ENCODE measurements at regions not wholly inside any gene's neighbourhood (a gene's known extent, or its start where the extent isn't known, plus 50 kb on each side); places are given as distances from the start of the nearest gene placed in this dataset.

GRCh38 chr16:62638324-62638911, 602.2 kb upstream of the CDH8 start:
- no peak for DNase-seq

GRCh38 chr16:62625326-62625725, 589.1 kb upstream of the CDH8 start:
- no peak for DNase-seq

- no peak for DNase-seq
Measured at GRCh38 chr16:62620275-62620674, 584.0 kb upstream of the CDH8 start.

GRCh38 chr16:62615526-62615925, 579.3 kb upstream of the CDH8 start:
- DNase-seq, result no peak

GRCh38 chr16:62610291-62610690, 574.1 kb upstream of the CDH8 start:
- no peak for DNase-seq

- no peak for DNase-seq
Measured at GRCh38 chr16:62602790-62603189, 566.6 kb upstream of the CDH8 start.

GRCh38 chr16:62597875-62598274, 561.6 kb upstream of the CDH8 start:
- no peak for DNase-seq

- no peak for DNase-seq
Measured at GRCh38 chr16:62596584-62596983, 560.3 kb upstream of the CDH8 start.

GRCh38 chr16:62596125-62596524, 559.9 kb upstream of the CDH8 start:
- no peak for DNase-seq

GRCh38 chr16:62586128-62586862, 550.1 kb upstream of the CDH8 start:
- DNase-seq, result no peak

GRCh38 chr16:62585041-62585545, 548.9 kb upstream of the CDH8 start:
- DNase-seq, result peak in 8 of 51 donors; percentile 4 to 70 (median 20)

- no peak for DNase-seq
Measured at GRCh38 chr16:62583414-62583813, 547.2 kb upstream of the CDH8 start.

GRCh38 chr16:62573466-62573865, 537.2 kb upstream of the CDH8 start:
- no peak for DNase-seq

- no peak for DNase-seq
Measured at GRCh38 chr16:62568926-62569325, 532.7 kb upstream of the CDH8 start.

- DNase-seq, result no peak
Measured at GRCh38 chr16:62565706-62566105, 529.5 kb upstream of the CDH8 start.

GRCh38 chr16:62564291-62564690, 528.1 kb upstream of the CDH8 start:
- no peak for DNase-seq

GRCh38 chr16:62562121-62562520, 525.9 kb upstream of the CDH8 start:
- no peak for DNase-seq

- DNase-seq, result peak in 1 of 51 donors; percentile 19
Measured at GRCh38 chr16:62549875-62550274, 513.6 kb upstream of the CDH8 start.

- DNase-seq, result no peak
Measured at GRCh38 chr16:62548095-62548494, 511.9 kb upstream of the CDH8 start.

- DNase-seq, result no peak
Measured at GRCh38 chr16:62546701-62547100, 510.5 kb upstream of the CDH8 start.

- DNase-seq, result no peak
Measured at GRCh38 chr16:62545039-62545438, 508.8 kb upstream of the CDH8 start.

- no peak for DNase-seq
Measured at GRCh38 chr16:62543516-62543915, 507.3 kb upstream of the CDH8 start.

- DNase-seq, result no peak
Measured at GRCh38 chr16:62539657-62540056, 503.4 kb upstream of the CDH8 start.

Data from hypothalamus (tissue), 51 donors.